HL-60/S4 treated with retinoic acid at 250 ng/mL for 4 days and 3 days (cell line): ENCODE measurements at regions not wholly inside any gene's neighbourhood (a gene's known extent, or its start where the extent isn't known, plus 50 kb on each side); places are given as distances from the start of the nearest gene placed in this dataset.
"Not testable (repeated sequence)": the region's sequence is repeated elsewhere in the genome, so short reads cannot be mapped to it uniquely, and the experiment has no call there.

Experiments
- in situ Hi-C: fragments of 300-500 bp; cut with MboI; formaldehyde crosslinking; loops from 2 replicates; pipeline ENCODE4 v1.7.0; 2022; ENCODE audit warnings: low sequenced_read_pairs

DNA sequence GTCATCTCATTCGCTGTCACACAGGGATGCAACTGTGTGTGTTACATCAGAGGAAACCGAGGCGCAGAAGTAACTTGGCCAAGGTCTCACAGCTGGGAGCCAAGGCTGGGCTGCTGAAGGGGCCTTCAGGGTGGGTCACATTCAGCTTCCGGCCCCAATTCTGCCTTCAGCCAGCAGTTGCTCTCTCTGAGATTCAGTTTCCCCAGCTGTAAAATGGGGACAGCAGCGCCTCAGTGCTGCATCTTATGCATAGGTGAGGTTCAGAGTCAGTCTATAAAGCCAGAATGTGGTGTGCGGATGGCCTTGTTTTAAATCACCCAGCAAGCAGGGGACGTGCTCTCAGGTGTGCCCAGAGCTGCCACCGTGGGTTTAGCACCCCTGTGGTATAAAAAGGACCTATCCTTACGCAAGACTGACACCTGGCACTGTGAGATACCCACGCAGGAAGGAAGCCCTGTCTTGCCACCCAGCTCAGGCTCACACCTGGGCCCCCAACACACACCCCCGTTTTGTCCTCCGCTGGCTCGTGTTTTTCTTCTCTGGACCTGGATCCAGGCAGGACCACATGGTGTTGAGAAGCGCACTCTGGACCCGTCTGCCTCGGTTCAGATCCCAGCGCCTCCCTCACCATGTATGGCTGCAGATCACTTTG is 94.6 kb upstream of the GSE1 start:
- in situ Hi-C loops: no loop called here

- in situ Hi-C loops: not testable (repeated sequence)
Measured at GRCh38 chr16:85519050-85519440, 94.1 kb upstream of the GSE1 start.

DNA sequence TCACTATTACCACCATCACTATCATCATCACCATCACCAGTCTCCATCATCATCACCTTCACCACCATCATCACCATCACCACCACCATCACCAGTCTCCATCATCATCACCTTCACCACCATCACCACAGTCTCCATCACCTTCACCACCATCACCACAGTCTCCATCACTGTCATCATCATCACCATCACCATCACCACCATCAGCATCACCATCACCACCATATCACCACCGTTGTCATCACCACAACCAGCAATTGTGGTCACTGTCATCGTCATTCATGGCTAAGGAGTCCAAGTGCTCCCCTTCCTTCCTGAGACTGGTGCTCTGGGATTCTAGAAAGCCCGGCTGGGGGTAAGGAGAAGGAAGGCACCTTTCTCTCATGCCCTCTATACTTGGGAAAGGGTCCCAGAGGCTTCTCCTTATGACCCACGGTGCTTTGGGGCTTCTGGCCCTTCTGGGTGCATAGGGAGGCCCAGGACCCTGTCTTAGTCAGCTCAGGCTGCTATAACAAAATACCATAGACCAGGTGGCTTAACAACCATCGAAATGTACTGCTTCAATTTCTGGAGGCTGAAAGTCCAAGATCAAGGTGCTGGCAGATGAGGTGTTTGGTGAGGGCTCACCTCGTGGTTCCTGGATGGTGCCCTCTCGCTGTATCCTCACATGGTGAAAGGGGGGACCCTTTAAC is 93.4 kb upstream of the GSE1 start:
- in situ Hi-C loops: no loop called here

DNA sequence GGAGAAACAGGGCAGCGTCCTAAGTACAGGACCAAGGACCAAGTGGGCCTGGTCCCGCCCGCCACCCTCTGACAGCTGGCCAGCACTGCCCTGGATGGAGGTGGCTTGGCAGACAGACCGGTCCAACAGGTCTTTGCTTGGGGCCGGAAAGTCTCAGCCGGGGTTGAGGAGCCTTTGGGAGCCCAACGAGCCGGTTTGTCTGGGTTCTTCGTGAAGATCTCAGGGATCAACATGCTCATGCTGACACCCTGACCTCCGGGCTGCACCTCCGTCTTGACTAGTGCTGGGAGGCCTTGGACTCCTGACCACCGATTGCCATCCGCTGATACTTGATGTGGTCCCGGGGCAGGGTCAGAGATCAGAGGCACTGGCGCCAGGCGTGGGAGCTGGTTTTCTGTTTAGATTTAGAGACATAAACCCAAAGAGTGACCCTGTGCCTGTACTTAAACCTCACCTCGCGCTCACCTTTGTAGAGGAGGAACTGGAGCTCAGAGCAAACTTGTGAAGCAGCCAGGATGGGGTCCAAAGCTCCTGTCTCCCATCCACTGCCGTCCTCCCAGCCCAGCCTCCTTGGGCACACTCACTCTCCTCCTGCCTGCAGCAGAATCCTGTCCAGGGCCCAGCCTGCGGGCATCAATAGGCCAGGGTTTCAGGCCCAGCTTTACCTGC is 92.1 kb upstream of the GSE1 start:
- in situ Hi-C loops: no loop called here

DNA sequence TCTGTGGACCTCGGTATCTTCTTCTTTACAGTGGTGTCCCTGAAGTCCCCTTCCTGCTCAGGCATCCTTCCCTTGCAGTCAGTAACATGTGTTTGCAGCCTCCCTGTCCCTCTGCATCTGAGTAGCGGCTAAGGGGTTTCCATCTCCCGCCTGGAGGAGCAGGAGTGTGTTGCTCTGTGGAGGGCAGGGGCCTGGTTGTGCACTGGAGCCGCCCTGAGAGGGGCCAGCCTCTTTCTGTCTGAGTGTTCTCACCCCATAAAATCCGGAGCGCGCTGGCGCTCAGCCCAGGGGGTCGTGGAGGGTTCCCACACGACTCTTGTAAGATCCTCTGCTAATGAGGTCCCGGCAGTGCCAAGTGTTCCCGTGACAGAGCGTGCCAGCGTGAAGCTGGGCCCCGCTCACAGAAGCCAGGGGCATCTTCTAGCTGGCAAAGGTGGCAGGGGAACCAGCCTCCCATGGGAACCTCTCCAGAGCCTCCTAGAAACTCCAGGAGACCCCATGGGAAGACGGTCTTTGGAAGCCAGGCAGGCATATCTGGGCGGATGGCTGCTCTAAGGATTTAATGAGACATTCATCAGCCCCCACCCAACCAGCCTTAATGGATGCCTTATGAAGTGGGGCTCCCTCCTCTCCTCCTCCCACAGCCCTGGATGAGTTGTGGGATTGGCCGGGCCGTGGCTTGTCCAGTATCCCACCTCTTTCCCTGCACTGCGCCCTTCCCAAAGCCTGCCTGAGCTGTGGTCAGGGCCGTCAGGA is 91.4 kb upstream of the GSE1 start:
- in situ Hi-C loops: no loop called here

- in situ Hi-C loops: no loop called here
Measured at GRCh38 chr16:85522308-85522841, 90.7 kb upstream of the GSE1 start.

GRCh38 chr16:85522842-85523601 is 90.1 kb upstream of the GSE1 start:
- in situ Hi-C loops: no loop called here

GRCh38 chr16:85523602-85524364 is 89.3 kb upstream of the GSE1 start:
- in situ Hi-C loops: no loop called here

- in situ Hi-C loops: no loop called here
Measured at GRCh38 chr16:85524365-85524629, 88.8 kb upstream of the GSE1 start.

DNA sequence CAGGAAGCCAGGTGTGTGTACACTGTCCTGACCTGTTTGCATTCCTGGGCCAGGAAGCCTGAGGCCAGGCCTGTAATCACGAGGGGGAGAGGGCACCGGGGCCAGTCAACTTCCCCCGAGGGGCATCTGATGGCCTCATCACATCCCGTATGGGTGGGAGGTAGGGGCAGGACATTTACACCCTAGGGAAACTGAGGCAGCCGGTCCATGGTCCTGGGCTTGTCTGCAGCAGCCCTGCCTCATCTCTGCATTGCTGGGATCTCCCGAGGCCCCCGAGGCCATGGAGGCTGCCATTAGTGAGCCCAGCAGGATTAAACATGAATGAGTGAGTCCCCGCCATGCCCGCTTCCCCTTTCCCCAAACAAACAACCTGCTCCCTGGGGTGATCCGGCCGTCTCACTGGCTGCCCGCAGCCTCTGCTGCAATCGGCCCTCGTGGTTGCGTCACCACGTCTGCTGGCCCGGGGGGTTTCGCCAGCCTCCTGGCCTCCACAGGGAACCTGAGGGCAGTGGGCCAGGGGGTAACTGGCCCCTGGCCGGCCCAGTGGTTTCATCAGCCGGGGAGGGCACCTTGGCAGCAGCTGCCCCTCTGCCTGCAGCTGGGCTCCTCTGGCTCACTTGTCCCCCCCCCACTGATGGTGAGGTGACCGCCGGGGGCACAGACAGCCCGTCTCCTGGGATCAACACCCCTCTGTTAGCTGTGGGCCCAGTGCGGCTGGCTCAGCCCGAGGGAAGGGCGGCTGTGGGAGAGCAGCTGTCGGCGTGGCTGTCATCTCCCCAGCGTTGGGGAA is 88.3 kb upstream of the GSE1 start:
- in situ Hi-C loops: no loop called here

- in situ Hi-C loops: no loop called here
Measured at GRCh38 chr16:85525420-85526184, 87.5 kb upstream of the GSE1 start.

GRCh38 chr16:85526185-85526974 is 86.7 kb upstream of the GSE1 start:
- in situ Hi-C loops: no loop called here

DNA sequence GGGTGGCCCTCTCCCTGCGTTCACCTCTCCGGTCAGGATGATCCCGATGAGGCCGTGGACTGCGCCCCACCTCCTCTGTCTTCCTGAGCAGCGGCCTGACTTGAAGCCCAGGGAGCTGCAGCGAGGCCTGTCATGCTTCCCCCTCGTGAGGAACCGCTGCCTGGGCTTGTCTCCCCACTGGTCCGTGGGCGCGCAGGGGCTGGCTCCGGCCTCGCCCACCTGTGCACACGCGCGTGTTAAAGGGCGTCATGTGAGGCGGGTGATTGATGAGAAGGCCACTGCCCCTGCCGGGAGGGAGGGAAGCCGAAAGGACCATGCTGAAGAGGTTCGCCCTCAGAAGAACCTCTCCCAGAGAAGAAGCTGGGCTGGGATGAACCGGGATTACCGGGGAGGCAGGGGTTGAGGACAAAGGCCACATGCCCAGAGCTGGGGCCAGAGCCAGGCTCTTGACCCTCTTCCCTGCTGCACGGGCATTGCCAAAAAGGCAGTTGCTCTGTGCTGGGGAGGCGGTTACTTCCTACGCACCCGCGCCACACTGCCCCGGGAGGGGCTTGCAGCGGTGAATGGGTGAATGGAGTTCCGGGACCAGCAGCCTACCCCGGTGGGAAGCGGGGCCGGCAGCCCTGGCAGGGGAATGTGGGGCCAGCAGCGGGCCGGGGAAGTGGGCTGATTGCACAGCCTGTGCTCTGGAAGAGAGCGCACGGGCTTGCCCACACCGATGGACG is 85.9 kb upstream of the GSE1 start:
- in situ Hi-C loops: no loop called here

- in situ Hi-C loops: no loop called here
Measured at GRCh38 chr16:85527767-85528297, 85.3 kb upstream of the GSE1 start.

DNA sequence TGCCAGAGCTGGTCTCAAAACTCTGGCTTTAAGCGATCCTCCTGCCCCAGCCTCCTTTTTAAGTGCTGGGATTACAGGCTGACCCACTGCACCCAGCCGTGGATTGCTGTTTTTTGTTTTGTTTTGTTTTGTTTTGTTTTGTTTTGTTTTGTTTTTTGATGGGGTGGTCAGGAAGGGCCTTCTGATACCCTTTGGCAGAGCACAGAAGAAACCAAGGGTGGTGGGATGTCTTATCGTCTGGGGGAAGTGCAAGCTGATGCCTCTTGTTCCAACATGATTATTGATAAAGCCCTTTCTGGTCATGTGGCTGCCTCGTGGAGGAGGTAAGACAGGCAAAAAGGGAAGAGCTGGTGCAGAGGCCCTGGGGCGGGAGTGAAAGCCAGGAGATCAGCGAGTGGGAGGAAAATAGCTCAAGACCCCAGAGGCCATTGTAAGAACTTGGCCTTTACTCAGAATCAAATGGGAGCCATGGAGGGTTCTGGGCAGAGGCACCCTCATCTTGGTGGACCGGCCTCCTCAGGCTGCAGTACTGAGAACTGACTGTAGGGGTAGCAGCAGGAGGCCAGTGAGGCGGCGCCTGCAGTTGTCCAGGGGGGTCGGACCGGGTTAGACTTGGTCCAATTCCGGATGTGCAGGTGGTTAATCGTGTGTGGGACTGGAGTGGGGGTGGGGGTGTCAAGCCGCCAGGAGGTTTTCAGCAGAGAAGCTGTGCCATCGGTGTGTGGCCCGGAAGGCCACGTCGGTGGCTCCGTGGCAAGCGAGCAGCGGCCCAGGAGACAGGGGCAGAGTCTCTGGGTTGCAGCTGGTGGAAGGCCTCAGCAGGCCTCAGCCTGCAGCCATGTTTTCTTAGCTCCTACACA is 84.4 kb upstream of the GSE1 start:
- in situ Hi-C loops: no loop called here
